Liver (tissue), 8 donors: ENCODE measurements at regions not wholly inside any gene's neighbourhood (a gene's known extent, or its start where the extent isn't known, plus 50 kb on each side); places are given as distances from the start of the nearest gene placed in this dataset.

Source experiments
- DNase-seq: peaks from one replicate; pipeline ENCODE4 v3.0.0-alpha.2; 2017; ENCODE audit warnings: low spot score
- H3K27ac ChIP-seq, 2 donors: one replicate each; pipeline ENCODE4 v1.7.0; 2013; ENCODE audit warnings: inconsistent platforms in 2 of 2, low read length in 2 of 2, control low read depth in 1 of 2, low read depth in 1 of 2, mild to moderate bottlenecking in 1 of 2
- H3K27me3 ChIP-seq, 4 donors: one replicate each; pipeline versions ENCODE4 v1.6.1 to v1.7.0; 2013; ENCODE audit warnings: low read length in 3 of 4, inconsistent platforms in 1 of 4, mild to moderate bottlenecking in 1 of 4, moderate library complexity in 1 of 4; ENCODE audit not compliant: control insufficient read depth in 4 of 4, insufficient read depth in 4 of 4
- H3K36me3 ChIP-seq, 4 donors: one replicate each; pipeline versions ENCODE4 v1.6.1 to v1.7.0; 2013; ENCODE audit warnings: low read length in 3 of 4, mild to moderate bottlenecking in 3 of 4, low read depth in 1 of 4, moderate library complexity in 1 of 4; ENCODE audit not compliant: control insufficient read depth in 4 of 4, insufficient read depth in 3 of 4
- H3K4me1 ChIP-seq, 4 donors: one replicate each; pipeline versions ENCODE4 v1.6.1 to v1.7.0; 2013; ENCODE audit warnings: low read length in 3 of 4, mild to moderate bottlenecking in 3 of 4, moderate library complexity in 1 of 4; ENCODE audit not compliant: control insufficient read depth in 4 of 4, insufficient read depth in 4 of 4
- H3K4me3 ChIP-seq, 3 donors: one replicate each; pipeline versions ENCODE4 v1.6.1 to v1.7.0; 2013; ENCODE audit warnings: low read length in 3 of 3, control low read depth in 1 of 3, low read depth in 1 of 3, mild to moderate bottlenecking in 1 of 3
- H3K9ac ChIP-seq, 2 donors: one replicate each; pipeline ENCODE4 v1.7.0; 2013; ENCODE audit warnings: low read length in 2 of 2, mild to moderate bottlenecking in 2 of 2, moderate library complexity in 2 of 2, control low read depth in 1 of 2, low read depth in 1 of 2
- H3K9me3 ChIP-seq, 4 donors: one replicate each; pipeline versions ENCODE4 v1.6.1 to v1.7.0; 2013; ENCODE audit warnings: low read length in 3 of 4; ENCODE audit not compliant: control insufficient read depth in 4 of 4
- ATF3 ChIP-seq: IDR thresholded peaks from 2 replicates; pipeline ENCODE4 v1.6.1; 2016; ENCODE audit warnings: antibody characterized with exemption
- CTCF ChIP-seq: fragments of 150-350 bp; IDR thresholded peaks from 2 replicates; pipeline ENCODE4 v1.5.1; 2017; ENCODE audit warnings: improper control_type of control experiment, low read depth, low read length; ENCODE audit not compliant: missing input control
- EGR1 ChIP-seq, 2 donors: IDR thresholded peaks; 2 replicates each; pipeline ENCODE4 v1.6.1; 2016 to 2018; ENCODE audit warnings: antibody characterized with exemption in 2 of 2, low read depth in 2 of 2
- FOXA1 ChIP-seq: IDR thresholded peaks from 2 replicates; pipeline ENCODE4 v1.6.1; 2016; ENCODE audit warnings: antibody characterized with exemption
- GABPA ChIP-seq, 2 donors: IDR thresholded peaks in 1 of 2; conservative IDR thresholded peaks in 1 of 2; 2 replicates each; pipeline ENCODE4 v1.6.1; 2016; ENCODE audit warnings: antibody characterized with exemption in 2 of 2, mild to moderate bottlenecking in 1 of 2, moderate library complexity in 1 of 2
- HNF4A ChIP-seq, 2 donors: conservative IDR thresholded peaks; 2 replicates each; pipeline ENCODE4 v1.6.1; 2016; ENCODE audit warnings: antibody characterized with exemption in 2 of 2, mild to moderate bottlenecking in 2 of 2
- HNF4G ChIP-seq: IDR thresholded peaks from 2 replicates; pipeline ENCODE4 v1.6.1; 2016; ENCODE audit warnings: antibody characterized with exemption
- JUND ChIP-seq, 2 donors: IDR thresholded peaks; 2 replicates each; pipeline ENCODE4 v1.6.1; 2016; ENCODE audit warnings: antibody characterized with exemption in 2 of 2
- MAX ChIP-seq: IDR thresholded peaks from 2 replicates; pipeline ENCODE4 v1.6.1; 2016; ENCODE audit warnings: antibody characterized with exemption
- NR2F2 ChIP-seq: IDR thresholded peaks from 2 replicates; pipeline ENCODE4 v1.6.1; 2016; ENCODE audit warnings: antibody characterized with exemption
- RAD21 ChIP-seq, 2 donors: IDR thresholded peaks; 2 replicates each; pipeline ENCODE4 v1.6.1; 2016; ENCODE audit warnings: antibody characterized with exemption in 2 of 2, mild to moderate bottlenecking in 2 of 2
- RXRA ChIP-seq, 2 donors: IDR thresholded peaks; 2 replicates each; pipeline ENCODE4 v1.6.1; 2017 to 2018; ENCODE audit warnings: antibody characterized with exemption in 2 of 2, mild to moderate bottlenecking in 1 of 2
- SP1 ChIP-seq: IDR thresholded peaks from 2 replicates; pipeline ENCODE4 v1.6.1; 2018; ENCODE audit warnings: antibody characterized with exemption, mild to moderate bottlenecking
- TAF1 ChIP-seq: conservative IDR thresholded peaks from 2 replicates; pipeline ENCODE4 v1.6.1; 2016; ENCODE audit warnings: antibody characterized with exemption, mild to moderate bottlenecking
- YY1 ChIP-seq: IDR thresholded peaks from 2 replicates; pipeline ENCODE4 v1.6.1; 2016; ENCODE audit warnings: antibody characterized with exemption, mild to moderate bottlenecking
- ZBTB33 ChIP-seq: IDR thresholded peaks from 2 replicates; pipeline ENCODE4 v1.6.1; 2016; ENCODE audit warnings: antibody characterized with exemption
- WGBS: extraction: QIAGEN DNeasy Blood & Tissue Kit; methylation state at CpG from one replicate; pipeline ENCODE4 v1.1.7; 2013; 5-methylcytosine and 5-hydroxymethylcytosine counted together
- TF ChIP-seq, protein P1 (sequence below): IDR thresholded peaks from 2 replicates; pipeline ENCODE4 v1.6.1; 2016; ENCODE audit warnings: antibody characterized with exemption, mild to moderate bottlenecking
- donor health status: healthy.
- donor health status: healthy.
- donor health status: healthy.
- donor health status: healthy.
- donor health status: healthy.

GRCh38 chr10:112080231-112080630, 103.3 kb downstream of the GPAM start:
- H3K9ac ChIP-seq, result no peak overlapping the region
- H3K27ac ChIP-seq, result no peak overlapping the region
- DNase-seq, result no peak
- peaks cover 0 to 3% (median under 1%) of the 10 kb centered on the region in 4 donors for H3K4me1 ChIP-seq
- H3K36me3 ChIP-seq, result no peaks in the 10 kb centered on the region
- WGBS, result 92% methylated on average over 2 of the region's 2 CpGs
- H3K4me3 ChIP-seq, result no peak overlapping the region
- no peaks in the 10 kb centered on the region for H3K9me3 ChIP-seq
- H3K27me3 ChIP-seq, result no peaks in the 10 kb centered on the region
- TF ChIP-seq ATF3 (no peak), RXRA (IDR thresholded peaks at IDR 0.05) (no peak), EGR1 (IDR thresholded peaks at IDR 0.05; ENCODE audit: low read depth in 2 of 2) (no peak), RAD21 (IDR thresholded peaks at IDR 0.05) (no peak), FOXA1 (no peak), TAF1 (no peak), NR2F2 (no peak), HNF4A (conservative IDR thresholded peaks at IDR 0.05) (no peak), CTCF (no peak), YY1 (no peak), ZBTB33 (no peak), SP1 (no peak), HNF4G (no peak), MAX (no peak), GABPA (IDR thresholded peaks at IDR 0.05 in 1 of 2, conservative IDR thresholded peaks at IDR 0.05 in 1 of 2) (no peak), JUND (IDR thresholded peaks at IDR 0.05) (no peak)
- TF ChIP-seq, protein P1, sequence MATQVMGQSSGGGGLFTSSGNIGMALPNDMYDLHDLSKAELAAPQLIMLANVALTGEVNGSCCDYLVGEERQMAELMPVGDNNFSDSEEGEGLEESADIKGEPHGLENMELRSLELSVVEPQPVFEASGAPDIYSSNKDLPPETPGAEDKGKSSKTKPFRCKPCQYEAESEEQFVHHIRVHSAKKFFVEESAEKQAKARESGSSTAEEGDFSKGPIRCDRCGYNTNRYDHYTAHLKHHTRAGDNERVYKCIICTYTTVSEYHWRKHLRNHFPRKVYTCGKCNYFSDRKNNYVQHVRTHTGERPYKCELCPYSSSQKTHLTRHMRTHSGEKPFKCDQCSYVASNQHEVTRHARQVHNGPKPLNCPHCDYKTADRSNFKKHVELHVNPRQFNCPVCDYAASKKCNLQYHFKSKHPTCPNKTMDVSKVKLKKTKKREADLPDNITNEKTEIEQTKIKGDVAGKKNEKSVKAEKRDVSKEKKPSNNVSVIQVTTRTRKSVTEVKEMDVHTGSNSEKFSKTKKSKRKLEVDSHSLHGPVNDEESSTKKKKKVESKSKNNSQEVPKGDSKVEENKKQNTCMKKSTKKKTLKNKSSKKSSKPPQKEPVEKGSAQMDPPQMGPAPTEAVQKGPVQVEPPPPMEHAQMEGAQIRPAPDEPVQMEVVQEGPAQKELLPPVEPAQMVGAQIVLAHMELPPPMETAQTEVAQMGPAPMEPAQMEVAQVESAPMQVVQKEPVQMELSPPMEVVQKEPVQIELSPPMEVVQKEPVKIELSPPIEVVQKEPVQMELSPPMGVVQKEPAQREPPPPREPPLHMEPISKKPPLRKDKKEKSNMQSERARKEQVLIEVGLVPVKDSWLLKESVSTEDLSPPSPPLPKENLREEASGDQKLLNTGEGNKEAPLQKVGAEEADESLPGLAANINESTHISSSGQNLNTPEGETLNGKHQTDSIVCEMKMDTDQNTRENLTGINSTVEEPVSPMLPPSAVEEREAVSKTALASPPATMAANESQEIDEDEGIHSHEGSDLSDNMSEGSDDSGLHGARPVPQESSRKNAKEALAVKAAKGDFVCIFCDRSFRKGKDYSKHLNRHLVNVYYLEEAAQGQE, result no peak

GRCh38 chr10:112082120-112082519, 101.4 kb downstream of the GPAM start:
- peaks cover 0 to 3% (median under 1%) of the 10 kb centered on the region in 4 donors for H3K4me1 ChIP-seq
- WGBS, result 73% methylated on average over 5 of the region's 5 CpGs
- no peak overlapping the region for H3K4me3 ChIP-seq
- no peaks in the 10 kb centered on the region for H3K27me3 ChIP-seq
- TF ChIP-seq SP1 (peak; percentile 6), CTCF (no peak)
- no peaks in the 10 kb centered on the region for H3K9me3 ChIP-seq
- no peak overlapping the region for H3K9ac ChIP-seq
- DNase-seq, result no peak
- no peak overlapping the region for H3K27ac ChIP-seq
- no peaks in the 10 kb centered on the region for H3K36me3 ChIP-seq
